GM13977 (cell line): ENCODE measurements at regions not wholly inside any gene's neighbourhood (a gene's known extent, or its start where the extent isn't known, plus 50 kb on each side); places are given as distances from the start of the nearest gene placed in this dataset.

ENCODE experiments used
- DNase-seq: peaks from one replicate; pipeline ENCODE4 v3.0.0; 2012; ENCODE audit warnings: low spot score
- in situ Hi-C: fragments of 300-500 bp; cut with MboI; formaldehyde crosslinking; loops from one replicate; pipeline ENCODE4 v1.12.0; 2022; ENCODE audit warnings: low sequenced_read_pairs, low pct_unique_long_range_greater_than_20kb, mixed read lengths, inconsistent platforms; ENCODE audit not compliant: unreplicated experiment
- TF ChIP-seq, protein P1 (sequence below): IDR thresholded peaks from 2 replicates; pipeline ENCODE4 v1.5.1; 2012; ENCODE audit warnings: mild to moderate bottlenecking, control low read depth; ENCODE audit not compliant: insufficient read depth; ENCODE audit errors: extremely low read depth, missing control alignments

DNA sequence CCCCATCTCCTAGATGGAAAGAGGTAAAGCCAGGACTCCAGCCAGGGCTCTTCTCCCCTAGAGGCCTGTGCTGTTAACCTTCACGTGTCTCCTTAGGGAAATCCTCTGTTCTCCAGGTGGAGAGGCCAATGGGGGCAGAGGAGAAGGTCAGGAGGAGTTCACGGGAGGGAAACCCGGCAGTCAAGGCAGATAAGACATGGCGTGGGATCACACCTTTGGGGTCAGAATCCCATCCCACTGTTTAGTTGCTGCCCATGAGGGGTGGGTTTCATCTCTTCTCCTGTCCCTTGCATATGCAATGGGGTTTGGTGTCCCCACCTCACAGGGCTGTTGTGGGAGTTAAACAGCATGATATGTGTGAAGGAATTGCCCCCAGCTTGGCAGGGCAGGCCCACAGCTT lies 469.7 kb downstream of the TBC1D22A start:
- TF ChIP-seq, protein P1, sequence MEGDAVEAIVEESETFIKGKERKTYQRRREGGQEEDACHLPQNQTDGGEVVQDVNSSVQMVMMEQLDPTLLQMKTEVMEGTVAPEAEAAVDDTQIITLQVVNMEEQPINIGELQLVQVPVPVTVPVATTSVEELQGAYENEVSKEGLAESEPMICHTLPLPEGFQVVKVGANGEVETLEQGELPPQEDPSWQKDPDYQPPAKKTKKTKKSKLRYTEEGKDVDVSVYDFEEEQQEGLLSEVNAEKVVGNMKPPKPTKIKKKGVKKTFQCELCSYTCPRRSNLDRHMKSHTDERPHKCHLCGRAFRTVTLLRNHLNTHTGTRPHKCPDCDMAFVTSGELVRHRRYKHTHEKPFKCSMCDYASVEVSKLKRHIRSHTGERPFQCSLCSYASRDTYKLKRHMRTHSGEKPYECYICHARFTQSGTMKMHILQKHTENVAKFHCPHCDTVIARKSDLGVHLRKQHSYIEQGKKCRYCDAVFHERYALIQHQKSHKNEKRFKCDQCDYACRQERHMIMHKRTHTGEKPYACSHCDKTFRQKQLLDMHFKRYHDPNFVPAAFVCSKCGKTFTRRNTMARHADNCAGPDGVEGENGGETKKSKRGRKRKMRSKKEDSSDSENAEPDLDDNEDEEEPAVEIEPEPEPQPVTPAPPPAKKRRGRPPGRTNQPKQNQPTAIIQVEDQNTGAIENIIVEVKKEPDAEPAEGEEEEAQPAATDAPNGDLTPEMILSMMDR: no peak
- in situ Hi-C loops: no loop called here
- no peak for DNase-seq

DNA sequence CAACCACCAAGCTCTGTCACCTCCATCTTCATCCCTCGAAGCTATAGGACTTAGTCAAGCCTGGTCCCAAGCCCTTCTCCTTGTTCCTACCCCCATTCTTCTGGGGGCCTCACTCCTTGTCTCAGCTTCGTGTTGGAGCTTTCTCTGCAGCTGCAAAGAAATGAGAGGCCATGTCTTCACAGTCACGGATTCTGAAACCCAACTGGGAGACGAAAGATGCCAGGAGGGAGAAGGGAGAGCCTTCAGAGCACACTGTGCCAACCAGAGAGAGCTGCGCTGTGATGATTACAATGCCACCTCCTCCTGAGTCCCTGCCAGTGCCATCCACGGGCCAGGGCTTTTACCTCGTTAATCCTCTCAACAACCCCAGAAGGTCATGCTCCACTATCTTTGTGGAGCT lies 469.3 kb downstream of the TBC1D22A start:
- in situ Hi-C loops: no loop called here
- TF ChIP-seq, protein P1: no peak
- DNase-seq: no peak

DNA sequence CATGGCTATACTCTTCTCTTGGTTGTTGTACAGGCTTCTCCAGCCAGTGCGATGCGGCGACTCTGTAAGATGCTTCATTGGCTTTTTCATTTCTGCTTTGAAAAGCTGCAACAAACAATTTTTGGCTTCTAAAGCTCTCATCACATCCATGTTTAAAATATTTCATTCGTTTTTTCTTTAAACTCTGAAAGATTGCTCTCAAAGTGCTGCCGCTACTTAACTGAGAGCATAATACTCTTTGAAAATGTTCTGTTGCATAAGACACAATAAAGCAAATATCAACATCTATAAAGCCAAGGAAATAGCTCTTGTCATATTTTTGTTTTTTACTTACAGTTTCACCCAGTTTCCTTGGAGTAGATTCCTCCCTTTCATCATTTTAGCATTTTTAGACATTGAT lies 468.3 kb downstream of the TBC1D22A start:
- in situ Hi-C loops: no loop called here
- no peak for DNase-seq
- TF ChIP-seq, protein P1: no peak

DNA sequence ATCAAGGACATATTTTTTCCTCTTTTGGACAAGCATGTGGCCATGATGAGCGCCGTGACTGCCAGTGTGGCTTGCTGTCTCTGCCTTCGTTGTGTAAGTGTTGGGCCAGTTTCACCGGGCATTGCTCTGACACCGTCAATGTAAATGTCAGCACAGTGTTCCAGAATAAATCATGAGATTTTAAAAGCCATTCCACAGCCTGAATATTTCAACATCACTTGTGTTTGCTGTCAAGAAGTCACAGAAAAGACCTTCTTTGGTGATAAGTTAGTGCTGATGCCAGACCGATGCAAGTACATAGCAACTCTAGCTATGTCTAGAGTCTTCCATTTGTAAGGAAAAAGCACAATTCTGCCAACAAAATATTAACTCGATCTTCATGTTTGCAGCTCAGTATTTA lies 467.8 kb downstream of the TBC1D22A start:
- TF ChIP-seq, protein P1: no peak
- in situ Hi-C loops: no loop called here
- DNase-seq: no peak

DNA sequence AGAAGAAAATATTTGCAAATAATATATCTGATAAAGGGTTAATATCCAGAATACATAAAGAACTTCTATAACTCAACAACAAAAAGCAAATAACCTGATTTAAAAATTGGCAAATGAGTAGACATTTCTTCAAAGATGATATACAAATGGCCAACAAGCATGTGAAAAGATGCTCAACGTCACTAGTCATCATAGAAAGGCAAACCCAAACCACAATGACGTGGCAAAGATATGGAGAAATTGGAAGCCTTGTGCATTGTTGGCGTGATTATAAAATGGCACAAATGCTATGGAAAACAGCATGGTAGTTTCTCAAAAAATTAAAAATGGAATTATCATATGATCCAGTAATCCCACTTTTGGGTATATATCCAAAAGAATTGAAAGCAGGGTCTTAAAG lies 466.3 kb downstream of the TBC1D22A start:
- DNase-seq: no peak

DNA sequence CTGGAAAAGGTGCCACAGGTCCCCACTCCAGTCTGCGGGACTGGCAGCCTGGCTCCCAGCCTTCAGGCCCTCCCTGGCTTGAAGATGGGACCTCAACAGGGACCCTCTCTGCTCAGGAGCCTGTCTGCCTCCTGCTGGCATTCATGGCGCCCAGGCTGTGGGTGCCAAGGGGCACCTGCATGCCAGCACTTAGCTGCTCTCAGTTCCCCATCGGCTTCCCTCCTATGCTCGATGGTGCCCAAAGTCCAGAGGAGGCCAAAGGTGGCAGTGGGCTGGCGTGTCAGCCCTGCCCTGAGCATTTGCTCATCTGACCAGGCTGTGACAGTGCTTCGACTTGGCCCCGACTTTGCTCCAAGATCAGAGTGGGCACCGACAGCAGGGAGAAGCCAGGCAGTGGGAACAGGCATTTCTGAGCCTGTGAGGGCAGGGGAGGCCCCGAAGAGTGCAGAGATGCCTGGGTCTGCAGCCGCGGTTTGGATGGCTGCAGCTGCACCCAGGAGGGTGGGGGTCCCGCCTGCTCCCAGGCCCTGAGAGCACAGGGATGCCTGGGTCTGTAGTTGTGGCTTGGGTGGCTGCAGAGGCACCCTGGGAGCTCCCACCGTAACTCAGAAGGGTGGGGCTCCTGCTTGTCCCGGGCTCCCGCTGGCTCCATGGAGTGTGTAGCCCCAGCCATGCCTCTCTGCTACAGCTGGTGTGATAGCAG lies 463.6 kb downstream of the TBC1D22A start:
- in situ Hi-C loops: no loop called here
- TF ChIP-seq, protein P1: no peak
- DNase-seq: no peak

More for the DNA sequence above, 466.3 kb downstream of the TBC1D22A start:
- in situ Hi-C loops: no loop called here
- TF ChIP-seq, protein P1: no peak
